ENCODE measurements at regions not wholly inside any gene's neighbourhood (a gene's known extent, or its start where the extent isn't known, plus 50 kb on each side); places are given as distances from the start of the nearest gene placed in this dataset.

- no peak for DNase-seq (ENCODE audit: low read depth, low spot score)
Measured at GRCh38 chr18:54020966-54021365, 203.5 kb downstream of the MBD2 start.

- DNase-seq (ENCODE audit: low read depth, low spot score), result no peak
Measured at GRCh38 chr18:54020156-54020745, 204.2 kb downstream of the MBD2 start.

DNA sequence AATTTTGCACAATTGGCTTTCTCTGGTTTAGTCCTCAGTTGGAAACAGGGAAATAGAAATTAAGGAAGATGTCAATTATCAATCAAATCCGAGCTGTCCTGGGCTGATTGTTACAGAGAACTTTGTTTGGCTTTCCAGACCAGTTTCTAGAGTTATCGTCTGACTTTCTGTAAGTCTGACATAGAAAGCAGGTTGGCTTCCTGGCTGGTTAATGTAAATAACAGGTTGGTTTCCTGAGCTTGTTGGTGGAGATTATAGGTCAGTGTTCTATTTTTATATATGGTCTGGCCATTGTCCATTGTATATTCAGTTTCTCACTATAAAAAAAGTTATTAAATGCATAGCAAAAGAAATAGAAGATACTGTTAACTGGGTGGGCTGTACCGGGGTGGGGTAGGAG is 204.8 kb downstream of the MBD2 start:
- DNase-seq (ENCODE audit: low read depth, low spot score), result no peak

DNA sequence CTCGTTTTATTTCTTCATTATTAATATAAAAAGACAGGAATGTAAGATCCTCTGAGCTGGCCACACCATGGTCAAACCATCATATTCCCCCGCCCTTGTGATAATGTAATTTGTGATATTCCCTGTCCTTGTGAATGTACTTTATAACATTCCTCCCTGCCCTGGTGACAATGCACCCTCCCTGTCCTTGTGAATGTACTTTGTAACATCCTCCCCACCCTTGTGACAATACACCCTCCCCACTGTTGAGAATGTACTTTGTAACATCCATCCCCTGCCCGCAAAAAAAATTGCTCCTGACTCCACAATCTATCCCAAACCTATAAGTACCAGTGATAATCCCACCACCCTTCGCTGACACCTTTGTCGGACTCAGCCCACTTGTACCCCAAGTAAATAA is 211.0 kb downstream of the MBD2 start:
- no peak for DNase-seq (ENCODE audit: low read depth, low spot score)

DNA sequence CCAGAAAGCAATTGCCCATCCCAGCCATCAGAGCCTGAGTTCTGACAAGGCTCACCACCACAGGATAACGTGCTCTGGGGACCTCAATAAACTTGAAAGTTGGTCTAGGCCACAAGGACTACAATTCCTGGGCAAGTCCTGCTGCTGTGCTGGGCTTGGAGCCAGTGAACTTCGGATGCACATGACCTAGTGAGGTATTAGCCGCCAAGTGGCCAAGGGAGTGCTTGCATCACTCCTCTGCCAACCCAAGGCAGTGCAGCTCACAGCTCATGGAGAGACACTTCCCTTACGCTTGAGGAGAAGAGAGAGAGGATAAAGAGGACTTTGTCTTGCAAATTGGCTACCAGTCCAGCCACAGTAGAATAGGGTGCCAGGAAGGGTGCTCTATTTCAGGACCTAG is 219.6 kb downstream of the MBD2 start:
- peak; percentile 16 for DNase-seq (ENCODE audit: low read depth, low spot score)

- DNase-seq (ENCODE audit: low read depth, low spot score), result no peak
Measured at GRCh38 chr18:54003195-54003594, 221.3 kb downstream of the MBD2 start.

DNA sequence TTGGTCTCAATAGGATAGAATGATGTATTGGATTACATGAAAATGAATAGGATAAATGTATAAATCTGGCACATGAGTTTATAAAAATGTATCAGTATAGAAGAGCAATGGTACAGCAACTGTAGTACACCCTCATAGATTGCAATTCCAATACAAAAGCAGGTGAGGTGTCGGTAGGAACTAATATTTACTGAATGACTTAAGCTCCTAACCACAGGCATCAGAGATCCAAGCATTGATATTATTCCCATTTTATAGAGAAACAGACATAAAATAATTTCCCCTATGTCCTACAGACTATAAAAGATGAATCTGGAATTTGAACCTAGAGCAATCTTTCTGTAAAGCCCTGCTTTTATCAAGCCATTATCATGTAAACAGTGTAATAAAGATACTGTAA is 227.4 kb downstream of the MBD2 start:
- no peak for DNase-seq (ENCODE audit: low read depth, low spot score)

- DNase-seq (ENCODE audit: low read depth, low spot score), result no peak
Measured at GRCh38 chr18:53994016-53994415, 230.5 kb downstream of the MBD2 start.

- DNase-seq (ENCODE audit: low read depth, low spot score), result no peak
Measured at GRCh38 chr18:53991805-53992204, 232.7 kb downstream of the MBD2 start.

GRCh38 chr18:53991202-53991601 is 233.3 kb downstream of the MBD2 start:
- DNase-seq (ENCODE audit: low read depth, low spot score), result no peak

- no peak for DNase-seq (ENCODE audit: low read depth, low spot score)
Measured at GRCh38 chr18:53990485-53990884, 234.0 kb downstream of the MBD2 start.

DNA sequence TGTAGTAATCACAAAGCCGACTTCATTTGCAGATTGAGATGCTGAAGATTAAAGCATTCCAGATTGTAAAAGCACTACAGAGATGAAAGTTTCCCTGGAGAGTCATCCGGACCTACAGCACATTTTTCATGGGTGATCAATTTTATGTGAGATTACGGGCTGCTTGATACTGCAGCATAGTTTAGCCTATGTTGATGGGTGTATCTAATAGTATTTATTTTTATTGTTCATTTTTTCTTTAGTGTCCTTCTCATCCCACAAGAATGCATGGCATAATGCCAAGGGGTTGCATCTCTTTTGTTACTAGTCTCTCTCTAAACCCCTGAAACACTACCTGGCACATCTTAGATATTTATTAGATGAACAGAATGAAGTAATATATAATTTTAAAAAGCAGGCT is 240.4 kb downstream of the MBD2 start:
- no peak for DNase-seq (ENCODE audit: low read depth, low spot score)

DNA sequence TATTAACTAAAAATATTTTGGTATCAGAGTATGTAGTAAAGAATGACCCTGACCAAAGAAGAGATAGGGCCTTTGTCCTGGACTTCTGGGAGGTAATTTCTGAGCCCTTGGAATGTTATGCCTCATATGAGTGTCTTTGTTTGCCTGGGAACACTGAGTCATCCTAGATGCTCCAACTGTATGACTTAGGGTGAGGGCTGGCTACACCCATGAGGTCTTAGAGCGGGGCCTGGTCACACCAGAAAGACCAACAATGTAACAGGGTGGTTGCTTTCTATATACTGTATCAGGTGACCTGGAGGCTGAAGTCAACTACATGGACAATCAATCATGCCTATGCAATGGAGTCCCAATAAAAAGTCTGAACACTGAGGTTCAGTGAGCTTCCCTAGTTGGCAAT is 253.1 kb downstream of the MBD2 start:
- DNase-seq (ENCODE audit: low read depth, low spot score), result no peak

DNA sequence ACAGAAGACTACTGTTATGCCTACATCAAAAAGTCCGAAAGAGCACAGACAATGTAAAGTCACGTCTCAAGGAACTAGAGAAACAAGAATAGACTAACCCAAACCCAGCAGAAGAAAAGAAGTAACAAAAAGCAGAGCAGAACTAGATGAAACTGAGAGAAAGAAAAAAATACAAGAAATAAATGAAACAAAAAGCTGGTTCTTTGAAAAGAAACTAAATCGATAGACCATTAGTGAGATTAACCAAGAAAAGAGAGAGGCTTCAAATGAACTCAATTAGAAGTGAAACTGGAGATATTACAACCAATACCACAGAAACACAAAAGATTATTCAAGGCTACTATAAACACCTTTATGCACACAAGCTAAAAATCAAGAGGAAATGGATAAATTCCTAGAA is 271.8 kb downstream of the MBD2 start:
- DNase-seq (ENCODE audit: low read depth, low spot score), result no peak

GRCh38 chr18:53950545-53950944 is 273.9 kb downstream of the MBD2 start:
- no peak for DNase-seq (ENCODE audit: low read depth, low spot score)

DNA sequence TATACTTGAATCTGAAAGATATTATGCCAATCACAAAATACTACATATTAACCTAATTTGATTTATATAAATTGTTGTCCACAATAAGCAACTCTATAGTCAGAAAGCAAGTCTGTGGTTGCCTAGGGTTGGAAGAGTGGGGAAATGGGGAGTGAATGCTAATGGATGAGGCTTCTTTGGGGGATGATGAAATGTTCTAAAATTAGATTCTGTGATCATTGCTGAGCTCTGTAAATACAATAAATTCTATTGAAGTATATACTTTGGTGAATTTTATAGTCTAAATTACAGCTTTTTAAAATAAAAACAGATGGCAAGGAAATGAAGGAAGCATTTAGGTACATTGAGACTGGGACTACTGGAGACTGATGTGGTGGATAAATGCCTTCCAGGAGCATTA is 275.5 kb downstream of the MBD2 start:
- no peak for DNase-seq (ENCODE audit: low read depth, low spot score)

- no peak for DNase-seq (ENCODE audit: low read depth, low spot score)
Measured at GRCh38 chr18:53947092-53947640, 277.3 kb downstream of the MBD2 start.

DNA sequence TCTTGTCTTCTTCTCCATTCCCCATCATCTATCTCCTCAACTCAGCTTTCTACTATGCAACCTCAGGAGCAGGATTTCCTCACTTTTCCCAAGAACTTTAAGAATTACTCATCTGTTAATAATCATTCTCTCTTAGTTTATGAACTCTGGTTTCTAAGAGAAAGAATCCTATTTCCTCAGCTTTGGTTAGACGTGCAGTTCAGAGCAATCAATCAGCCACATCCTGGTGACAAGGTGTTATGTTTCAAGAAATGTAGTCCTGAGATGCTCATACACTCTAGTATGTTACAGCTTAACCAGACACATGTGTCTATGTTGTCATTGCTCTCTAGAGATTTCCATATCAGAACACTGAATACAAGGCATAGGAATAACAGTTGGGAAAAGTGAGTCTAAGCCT is 277.9 kb downstream of the MBD2 start:
- no peak for DNase-seq (ENCODE audit: low read depth, low spot score)

DNA sequence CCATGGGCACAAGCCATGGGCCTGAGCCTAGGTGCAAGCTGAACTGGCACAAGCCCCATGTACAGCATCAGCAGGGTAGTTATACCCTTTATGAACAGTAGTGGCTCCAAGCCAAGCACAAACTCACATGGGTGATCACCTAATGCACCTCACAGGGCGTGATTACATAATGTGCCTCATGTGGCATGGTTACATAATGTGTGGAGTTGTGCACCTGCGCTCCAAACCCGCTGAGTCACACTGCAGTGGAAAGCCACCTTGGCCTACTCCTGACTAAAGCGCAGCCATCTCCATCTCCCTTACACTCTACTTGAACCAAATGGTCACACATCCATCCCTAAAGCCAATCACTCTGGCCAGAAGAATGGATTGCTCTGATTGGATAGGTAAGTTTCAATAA is 279.7 kb downstream of the MBD2 start:
- peak; percentile 46 for DNase-seq (ENCODE audit: low read depth, low spot score)

DNA sequence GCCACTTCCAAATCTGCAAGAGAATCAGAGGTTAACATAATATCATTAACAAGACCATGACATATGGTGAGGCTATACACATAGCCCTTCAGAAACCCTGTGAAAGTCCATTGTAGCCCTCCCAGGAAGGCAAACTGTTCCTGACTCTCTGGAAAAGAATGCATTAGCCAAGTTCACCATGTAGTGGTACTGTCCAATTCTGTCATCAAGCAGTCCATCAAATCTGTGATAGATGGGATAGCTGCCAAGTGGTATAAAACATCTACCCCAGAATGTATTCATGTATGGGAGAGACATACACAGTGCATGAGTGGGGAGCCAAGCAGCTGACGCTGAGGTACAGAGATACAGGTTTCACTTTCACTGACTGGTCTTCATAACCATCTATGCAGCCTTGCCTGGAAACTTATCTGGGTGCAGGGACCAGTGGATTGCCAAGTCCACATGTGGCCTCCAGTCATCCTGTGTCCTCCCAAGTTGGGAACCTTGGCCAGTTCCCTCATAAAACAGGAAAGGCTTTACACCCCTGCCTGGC is 281.1 kb downstream of the MBD2 start:
- no peak for DNase-seq (ENCODE audit: low read depth, low spot score)

- DNase-seq (ENCODE audit: low read depth, low spot score), result no peak
Measured at GRCh38 chr18:53941601-53942338, 282.7 kb downstream of the MBD2 start.

GRCh38 chr18:53937037-53937436 is 287.4 kb downstream of the MBD2 start:
- DNase-seq (ENCODE audit: low read depth, low spot score), result no peak

GRCh38 chr18:53935803-53936202 is 288.7 kb downstream of the MBD2 start:
- DNase-seq (ENCODE audit: low read depth, low spot score), result no peak
